Astrocyte (in vitro differentiated cells and primary cell): ENCODE measurements at regions not wholly inside any gene's neighbourhood (a gene's known extent, or its start where the extent isn't known, plus 50 kb on each side); places are given as distances from the start of the nearest gene placed in this dataset.

ENCODE experiments used
- CTCF ChIP-seq: IDR thresholded peaks from 2 replicates; pipeline ENCODE4 v1.5.1; 2011; ENCODE audit warnings: low read depth, mild to moderate bottlenecking, inconsistent platforms, low read length, moderate library complexity; ENCODE audit not compliant: insufficient read depth
- EZH2 ChIP-seq: IDR thresholded peaks from 2 replicates; pipeline ENCODE4 v1.6.1; 2012; ENCODE audit warnings: mild to moderate bottlenecking, low read length, inconsistent platforms; ENCODE audit not compliant: insufficient read depth

- TF ChIP-seq CTCF: no peak
- TF ChIP-seq EZH2: no peak
Observed at GRCh38 chrX:115449742-115450141, 111.2 kb upstream of the PLS3 start.
